Panc1 (cell line): ENCODE measurements at regions not wholly inside any gene's neighbourhood (a gene's known extent, or its start where the extent isn't known, plus 50 kb on each side); places are given as distances from the start of the nearest gene placed in this dataset.
A peak's percentile ranks its signal among the peaks of the same experiment; 100 is the strongest.

Experiments used
- ATAC-seq: fragments of 200-7000 bp; cut with Tn5 transposase; 2 replicates; pipeline ENCODE4 v1.9.1; 2020; ENCODE audit warnings: mild to moderate bottlenecking, moderate library complexity
- BruUV-seq: library from RNA; stranded (reverse); fragments of 400-500 nt; replicated peaks from 2 replicates; lab custom pipeline; 2021; lab: Mats Ljungman, UMichigan
- CTCF ChIA-PET: fragments of 300-600 bp; sonication (Branson Sonifier 250); formaldehyde crosslinking; loops from one replicate; lab custom pipeline; 2022; ENCODE audit warnings: antibody characterized with exemption; lab: Charles Lee
- POLR2A ChIA-PET: fragments of 300-600 bp; sonication (Branson Sonifier 250); formaldehyde crosslinking; loops from one replicate; lab custom pipeline; 2022; ENCODE audit warnings: antibody characterized with exemption; lab: Charles Lee
- DNase-seq: peaks from one replicate; pipeline ENCODE4 v3.0.0-alpha.2; 2010; ENCODE audit warnings: low read depth, low spot score
- H3K27ac ChIP-seq: 2 replicates; pipeline ENCODE4 v1.5.1; 2011; ENCODE audit warnings: mild to moderate bottlenecking, low read length, inconsistent platforms
- H3K27me3 ChIP-seq: fragments of 200-500 bp; sonication (Bioruptor generic); 2 replicates; pipeline ENCODE4 v1.6.0; 2014; ENCODE audit warnings: low read length, inconsistent platforms; ENCODE audit not compliant: control insufficient read depth, insufficient read depth
- H3K36me3 ChIP-seq: fragments of 200-500 bp; sonication (Bioruptor generic); 2 replicates; pipeline ENCODE4 v1.5.1; 2014; ENCODE audit warnings: inconsistent platforms, mild to moderate bottlenecking, low read length, moderate library complexity; ENCODE audit not compliant: control insufficient read depth, insufficient read depth
- H3K4me1 ChIP-seq: 2 replicates; pipeline ENCODE4 v1.5.1; 2011; ENCODE audit warnings: inconsistent platforms, mild to moderate bottlenecking, low read length, moderate library complexity; ENCODE audit not compliant: control insufficient read depth, insufficient read depth
- H3K4me3 ChIP-seq, 2 experiments: 2 replicates each; pipeline ENCODE4 v1.5.1; 2011 to 2012; ENCODE audit warnings: low read depth in 2 of 2, low read length in 2 of 2, mild to moderate bottlenecking in 2 of 2, inconsistent platforms in 1 of 2, moderate library complexity in 1 of 2
- H3K9me3 ChIP-seq: fragments of 200-500 bp; sonication (Bioruptor generic); 2 replicates; pipeline ENCODE4 v1.5.1; 2014; ENCODE audit warnings: low read depth, mild to moderate bottlenecking, inconsistent platforms, low read length, moderate library complexity; ENCODE audit not compliant: control insufficient read depth, insufficient read depth
- CTCF ChIP-seq: fragments of 450-650 bp; IDR thresholded peaks from 2 replicates; pipeline ENCODE4 v1.5.1; 2017; ENCODE audit warnings: mild to moderate bottlenecking
- POLR2AphosphoS5 ChIP-seq: IDR thresholded peaks from 2 replicates; pipeline ENCODE4 v1.6.1; 2012; ENCODE audit warnings: mild to moderate bottlenecking, low read depth, low read length, moderate library complexity
- REST ChIP-seq, 2 experiments: IDR thresholded peaks; 2 replicates each; pipeline ENCODE4 v1.6.1; 2011 to 2012; ENCODE audit warnings: low read depth in 2 of 2, control low read depth in 1 of 2, low read length in 1 of 2, mild to moderate bottlenecking in 1 of 2, moderate library complexity in 1 of 2; ENCODE audit not compliant: insufficient read depth in 1 of 2
- SIN3A ChIP-seq: IDR thresholded peaks from 2 replicates; pipeline ENCODE4 v1.6.1; 2012; ENCODE audit warnings: low read depth, mild to moderate bottlenecking, low read length, moderate library complexity, borderline replicate concordance; ENCODE audit not compliant: insufficient read depth
- TCF7L2 ChIP-seq: IDR thresholded peaks from 2 replicates; pipeline ENCODE4 v1.6.1; 2011; ENCODE audit warnings: mild to moderate bottlenecking, low read depth, low read length, inconsistent platforms
- in situ Hi-C: cut with HindIII; loops from 2 replicates; pipeline ENCODE4 v1.10.0; 2016; ENCODE audit warnings: low sequenced_read_pairs, low pct_unique_long_range_greater_than_20kb
- intact Hi-C: fragments of 100-400 bp; cut with micrococcal nuclease; formaldehyde crosslinking; loops from one replicate; pipeline ENCODE4 v1.10.0; 2022; ENCODE audit not compliant: unreplicated experiment

GRCh38 chr14:105943973-105944602 lies 417.7 kb downstream of the TMEM121 start:
- no TSS peak for BruUV-seq
- Histone ChIP-seq H3K36me3 (no peaks in the 10 kb centered on the region), H3K27me3 (no peaks in the 10 kb centered on the region), H3K9me3 (no peaks in the 10 kb centered on the region), H3K4me1 (no peaks in the 10 kb centered on the region), H3K27ac (no peak overlapping the region), H3K4me3 (no peak overlapping the region)
- intact Hi-C loops = loop anchor here (10.0 kb wide), 1 partner anchor 61 kb away; no protein-coding TSS in a partner anchor
- CTCF ChIA-PET = interaction anchor here (0.5 kb wide), 1 partner anchor 133 kb away, joined by 3 read pairs; no protein-coding TSS in a partner anchor
- ATAC-seq (no peak), DNase-seq (no peak)
- no peak for TF ChIP-seq POLR2AphosphoS5
- TF ChIP-seq REST (IDR thresholded peaks at IDR 0.05; ENCODE audit: insufficient read depth in 1 of 2, low read depth in 2 of 2, low read length in 1 of 2) = no peak
- TF ChIP-seq TCF7L2 = no peak
- no peak for TF ChIP-seq CTCF
- no peak for TF ChIP-seq SIN3A
- POLR2A ChIA-PET = no interaction called here
- in situ Hi-C loops = no loop called here

GRCh38 chr14:105944632-105945610 lies 418.5 kb downstream of the TMEM121 start:
- H3K4me3 ChIP-seq = peak overlapping the region in 1 of 2 experiments; percentile 14; a peak in 1 of 4 replicates
- in situ Hi-C loops = no loop called here

More at GRCh38 chr14:105944632-105945610, 418.5 kb downstream of the TMEM121 start:
- peak; percentile 93 for TF ChIP-seq CTCF
- TF ChIP-seq SIN3A = no peak
- TF ChIP-seq POLR2AphosphoS5 = no peak
- TF ChIP-seq REST (IDR thresholded peaks at IDR 0.05; ENCODE audit: insufficient read depth in 1 of 2, low read depth in 2 of 2, low read length in 1 of 2) = no peak
- TF ChIP-seq TCF7L2 = no peak
- Histone ChIP-seq H3K27ac (no peak overlapping the region), H3K4me1 (no peaks in the 10 kb centered on the region), H3K27me3 (no peaks in the 10 kb centered on the region), H3K36me3 (no peaks in the 10 kb centered on the region), H3K9me3 (no peaks in the 10 kb centered on the region)
- no TSS peak for BruUV-seq
- DNase-seq (peak; percentile 8), ATAC-seq (peak; percentile 92)
- intact Hi-C loops = loop anchor here (10.0 kb wide), 1 partner anchor 60 kb away; no protein-coding TSS in a partner anchor
- ChIA-PET CTCF (interaction anchor here (0.5 kb wide), 1 partner anchor 132 kb away, joined by 3 read pairs; no protein-coding TSS in a partner anchor), POLR2A (no interaction called here)
